Activated B cell treated with CpG ODN at 0.5 μM for 24 hours (primary cell): ENCODE measurements at regions not wholly inside any gene's neighbourhood (a gene's known extent, or its start where the extent isn't known, plus 50 kb on each side); places are given as distances from the start of the nearest gene placed in this dataset.

Experiments
- ATAC-seq: fragments of 200-7000 bp; cut with Tn5 transposase; one replicate; pipeline ENCODE4 v1.10.0; 2021; ENCODE audit warnings: low read depth, mild to moderate bottlenecking, moderate library complexity
- CTCF ChIA-PET: fragments of 350-600 bp; sonication (Branson Sonifier 250); formaldehyde crosslinking; loops from one replicate; lab custom pipeline; 2021; ENCODE audit warnings: antibody characterized with exemption; lab: Charles Lee
- POLR2A ChIA-PET: fragments of 350-600 bp; sonication (Branson Sonifier 250); formaldehyde crosslinking; loops from one replicate; lab custom pipeline; 2021; ENCODE audit warnings: antibody characterized with exemption; lab: Charles Lee
- DNase-seq: peaks from one replicate; pipeline ENCODE4 v3.0.0; 2022
- H3K27ac Mint-ChIP-seq: one replicate; pipeline ENCODE4 v1.8.0; 2020; ENCODE audit warnings: mixed read lengths
- H3K27me3 Mint-ChIP-seq: one replicate; pipeline ENCODE4 v1.8.0; 2021; ENCODE audit warnings: mixed read lengths
- H3K36me3 Mint-ChIP-seq: one replicate; pipeline ENCODE4 v1.8.0; 2021; ENCODE audit warnings: low read depth, mixed read lengths
- H3K4me1 Mint-ChIP-seq: one replicate; pipeline ENCODE4 v1.8.0; 2021; ENCODE audit warnings: mixed read lengths
- H3K4me3 Mint-ChIP-seq: one replicate; pipeline ENCODE4 v1.8.0; 2020; ENCODE audit warnings: mild to moderate bottlenecking, mixed read lengths
- H3K9me3 Mint-ChIP-seq: one replicate; pipeline ENCODE4 v1.8.0; 2020; ENCODE audit warnings: mixed read lengths
- CTCF ChIP-seq: fragments of 200-600 bp; IDR thresholded peaks from one replicate; pipeline ENCODE4 v1.8.0; 2022; ENCODE audit warnings: antibody characterized with exemption, mild to moderate bottlenecking
- intact Hi-C: fragments of 100-400 bp; cut with micrococcal nuclease; formaldehyde crosslinking; loops from one replicate; pipeline ENCODE4 v1.15.1; 2024

DNA sequence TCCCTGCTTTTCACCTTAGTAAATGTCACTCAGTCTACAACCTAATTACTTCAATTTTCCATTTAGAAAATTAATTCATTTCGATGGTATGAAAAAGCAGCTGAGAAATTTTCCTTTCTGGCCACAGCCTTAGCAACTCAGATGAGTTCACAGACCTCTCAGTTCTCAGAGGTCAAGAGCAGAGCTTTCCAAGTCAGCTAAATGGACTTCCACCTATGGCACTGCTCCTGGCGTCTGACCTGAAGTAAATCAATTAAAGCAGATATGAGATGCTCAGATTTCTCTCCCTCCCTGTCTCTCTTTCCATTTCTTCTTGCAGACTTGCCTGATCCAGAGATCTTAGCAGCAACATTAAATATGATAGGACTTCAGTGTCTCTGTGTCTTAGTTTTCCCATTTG lies 412.6 kb downstream of the QKI start:
- H3K27ac Mint-ChIP-seq = no peak overlapping the region

GRCh38 chr6:163826629-163827028 lies 412.1 kb downstream of the QKI start:
- no peak for DNase-seq
- ATAC-seq = no peak
- Mint-ChIP-seq H3K27me3 (peaks cover 11% of the 10 kb centered on the region), H3K27ac (no peak overlapping the region), H3K4me3 (no peak overlapping the region), H3K4me1 (no peaks in the 10 kb centered on the region), H3K9me3 (peaks cover 2% of the 10 kb centered on the region), H3K36me3 (no peaks in the 10 kb centered on the region)
- intact Hi-C loops = no loop called here
- no peak for TF ChIP-seq CTCF
- ChIA-PET CTCF (no interaction called here), POLR2A (no interaction called here)

More for the DNA sequence above, 412.6 kb downstream of the QKI start:
- DNase-seq (no peak), ATAC-seq (no peak)
- CTCF ChIA-PET = no interaction called here
- Mint-ChIP-seq H3K4me1 (no peaks in the 10 kb centered on the region), H3K36me3 (no peaks in the 10 kb centered on the region), H3K9me3 (peaks cover 2% of the 10 kb centered on the region), H3K27me3 (peaks cover 11% of the 10 kb centered on the region), H3K4me3 (no peak overlapping the region)
- POLR2A ChIA-PET = no interaction called here
- intact Hi-C loops = no loop called here
- TF ChIP-seq CTCF = no peak

- no peak for TF ChIP-seq CTCF
- no peak for ATAC-seq
- Mint-ChIP-seq H3K4me1 (no peaks in the 10 kb centered on the region), H3K36me3 (no peaks in the 10 kb centered on the region), H3K4me3 (no peak overlapping the region), H3K27me3 (peaks cover 6% of the 10 kb centered on the region), H3K9me3 (no peaks in the 10 kb centered on the region), H3K27ac (no peak overlapping the region)
- intact Hi-C loops = no loop called here
- no peak for DNase-seq
- CTCF ChIA-PET = no interaction called here
- POLR2A ChIA-PET = no interaction called here
Observed at GRCh38 chr6:163825033-163825432, 410.5 kb downstream of the QKI start.

DNA sequence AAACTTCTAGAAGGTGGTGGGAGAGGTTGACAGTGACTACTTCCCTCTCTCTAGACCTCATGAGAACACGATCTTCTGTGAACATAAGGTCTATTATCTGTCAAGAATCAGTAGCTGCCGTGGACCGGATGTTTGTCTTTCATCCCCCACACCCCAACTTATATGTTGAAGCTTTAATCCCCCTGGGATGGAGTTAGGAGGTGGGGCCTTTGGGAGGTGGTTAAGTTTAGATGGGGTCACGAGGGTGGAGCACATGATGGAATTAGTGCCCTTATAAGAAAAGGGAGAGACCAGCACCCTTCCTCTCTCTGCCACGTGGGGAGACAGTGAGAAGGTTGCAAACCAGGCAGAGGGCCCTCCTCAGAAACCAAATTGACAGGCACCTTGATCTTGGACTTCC lies 409.1 kb downstream of the QKI start:
- H3K27me3 Mint-ChIP-seq = peaks cover 4% of the 10 kb centered on the region
- no peaks in the 10 kb centered on the region for H3K4me1 Mint-ChIP-seq
- H3K27ac Mint-ChIP-seq = no peak overlapping the region
- no peaks in the 10 kb centered on the region for H3K36me3 Mint-ChIP-seq
- intact Hi-C loops = no loop called here
- no peak for ATAC-seq
- no peak for DNase-seq
- TF ChIP-seq CTCF = no peak
- H3K9me3 Mint-ChIP-seq = no peaks in the 10 kb centered on the region
- no peak overlapping the region for H3K4me3 Mint-ChIP-seq
- ChIA-PET CTCF (no interaction called here), POLR2A (no interaction called here)

DNA sequence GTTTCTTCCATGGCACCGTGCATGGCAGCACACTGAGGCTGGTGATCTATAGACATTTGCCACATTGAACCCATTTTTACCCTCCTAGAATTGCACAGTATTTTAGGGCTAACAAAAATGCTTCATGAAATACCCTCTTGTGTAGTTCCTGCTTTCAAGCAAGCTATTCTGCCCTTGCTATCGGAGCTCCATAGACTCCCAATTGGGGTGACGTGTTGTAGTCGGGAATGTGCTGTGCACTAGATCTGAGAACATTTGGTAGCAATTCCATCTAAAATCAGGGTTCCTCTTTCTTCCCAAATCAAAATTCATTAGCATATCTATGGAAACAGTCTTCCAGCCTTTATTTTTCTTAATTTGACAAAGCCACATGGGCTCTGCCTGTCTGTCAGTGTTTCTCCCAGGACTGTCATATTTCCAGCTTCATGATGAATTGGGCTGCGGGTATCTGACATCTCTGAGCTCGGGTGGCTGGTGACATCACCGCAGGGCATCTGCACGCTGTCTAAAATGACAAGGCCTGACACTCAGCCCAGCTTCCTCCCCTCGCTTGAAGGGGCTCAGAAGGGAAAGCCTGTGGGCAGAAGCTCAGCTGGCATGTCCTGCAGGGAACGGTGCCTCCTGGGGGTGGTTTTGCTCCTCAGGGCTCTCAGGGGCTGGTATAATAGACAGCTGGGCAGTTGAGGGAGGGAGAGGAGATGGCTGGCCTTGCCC lies 406.4 kb downstream of the QKI start:
- no peak overlapping the region for H3K4me3 Mint-ChIP-seq
- intact Hi-C loops = no loop called here
- ATAC-seq (no peak), DNase-seq (no peak)
- no peaks in the 10 kb centered on the region for H3K36me3 Mint-ChIP-seq
- ChIA-PET POLR2A (no interaction called here), CTCF (no interaction called here)
- TF ChIP-seq CTCF = no peak
- H3K4me1 Mint-ChIP-seq = peaks cover 2% of the 10 kb centered on the region
- H3K9me3 Mint-ChIP-seq = peaks cover 8% of the 10 kb centered on the region
- peaks cover 4% of the 10 kb centered on the region for H3K27me3 Mint-ChIP-seq
- no peak overlapping the region for H3K27ac Mint-ChIP-seq
